Globus pallidus (tissue), 1 donor: ENCODE measurements at regions not wholly inside any gene's neighbourhood (a gene's known extent, or its start where the extent isn't known, plus 50 kb on each side); places are given as distances from the start of the nearest gene placed in this dataset.

Experiments used
- DNase-seq: peaks from one replicate; pipeline ENCODE4 v3.0.0-alpha.2; 2015; ENCODE audit warnings: low spot score

DNA sequence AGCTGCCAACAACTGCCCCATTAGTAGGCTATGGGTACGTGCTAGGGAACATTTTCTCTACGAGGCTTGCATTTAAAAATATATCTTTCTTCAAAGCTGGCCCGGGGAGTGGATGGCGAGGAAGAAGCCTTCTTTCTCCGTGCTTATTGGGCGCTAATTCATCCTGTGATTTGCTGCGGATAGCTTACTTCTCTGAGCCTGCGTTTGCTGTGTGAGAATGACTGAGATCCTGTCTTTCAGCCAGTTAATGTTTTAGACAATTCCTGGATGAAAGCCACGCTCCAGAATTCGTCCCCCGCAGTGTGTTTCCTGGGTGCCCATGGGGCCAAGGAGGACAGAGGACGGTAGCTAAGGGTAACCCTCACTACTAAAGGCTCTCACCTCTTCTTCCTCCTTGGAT lies 57.8 kb upstream of the TARBP1 start:
- DNase-seq = no peak

DNA sequence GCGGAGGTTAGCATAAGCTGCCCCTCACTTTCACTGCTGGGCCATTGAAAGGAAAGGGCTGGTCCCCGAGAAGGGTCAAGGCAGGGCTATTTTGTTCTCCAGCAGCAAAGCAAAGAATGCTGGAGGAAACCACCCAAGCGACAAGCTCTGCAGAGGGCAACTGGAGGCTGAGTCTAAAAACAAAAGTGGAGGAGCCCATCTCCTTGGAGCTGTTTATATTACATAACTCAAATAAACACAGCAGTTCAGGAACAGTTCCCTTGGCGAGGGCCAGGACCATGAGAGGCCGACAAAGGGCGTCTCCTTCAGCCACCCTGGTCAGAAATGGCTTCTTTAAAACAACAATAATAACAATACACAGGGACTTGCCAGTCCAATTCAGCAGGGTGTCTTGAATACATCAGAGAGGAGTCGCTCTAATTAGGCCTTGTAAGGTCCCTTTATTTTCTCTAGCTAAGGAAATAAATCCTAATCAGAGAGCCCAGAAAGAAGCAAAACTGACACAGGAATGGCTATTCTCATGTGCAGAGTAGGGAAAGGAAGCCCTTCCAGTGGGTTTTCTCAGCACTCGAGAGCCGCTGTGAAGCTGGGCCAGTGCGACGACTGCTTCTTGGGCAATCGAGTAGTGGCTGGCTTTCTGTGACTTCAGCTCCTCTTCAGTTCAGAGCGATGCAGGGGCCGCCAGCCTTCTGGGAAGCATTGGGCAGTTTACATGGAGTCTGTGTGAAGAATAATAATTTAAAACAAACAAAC lies 57.0 kb upstream of the TARBP1 start:
- DNase-seq = no peak

DNA sequence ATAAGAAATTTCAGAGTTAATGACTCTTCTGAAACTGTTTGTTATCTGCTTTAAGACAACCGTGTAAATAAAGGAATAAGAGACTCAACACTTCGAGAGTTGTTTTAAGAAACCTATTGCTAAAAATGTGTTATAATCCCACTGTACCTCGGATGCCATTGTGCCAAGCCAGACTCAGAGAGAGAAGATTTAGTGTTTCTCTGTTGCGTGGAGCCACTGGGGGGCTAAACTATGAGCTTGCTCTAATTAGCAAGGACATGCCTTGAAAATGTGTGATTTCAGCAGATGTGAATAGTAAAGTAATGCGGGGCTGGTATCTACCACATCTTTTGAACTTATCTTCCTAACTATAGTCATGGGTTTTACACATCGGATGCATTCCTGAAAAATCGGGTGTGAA lies 56.2 kb upstream of the TARBP1 start:
- DNase-seq = no peak

DNA sequence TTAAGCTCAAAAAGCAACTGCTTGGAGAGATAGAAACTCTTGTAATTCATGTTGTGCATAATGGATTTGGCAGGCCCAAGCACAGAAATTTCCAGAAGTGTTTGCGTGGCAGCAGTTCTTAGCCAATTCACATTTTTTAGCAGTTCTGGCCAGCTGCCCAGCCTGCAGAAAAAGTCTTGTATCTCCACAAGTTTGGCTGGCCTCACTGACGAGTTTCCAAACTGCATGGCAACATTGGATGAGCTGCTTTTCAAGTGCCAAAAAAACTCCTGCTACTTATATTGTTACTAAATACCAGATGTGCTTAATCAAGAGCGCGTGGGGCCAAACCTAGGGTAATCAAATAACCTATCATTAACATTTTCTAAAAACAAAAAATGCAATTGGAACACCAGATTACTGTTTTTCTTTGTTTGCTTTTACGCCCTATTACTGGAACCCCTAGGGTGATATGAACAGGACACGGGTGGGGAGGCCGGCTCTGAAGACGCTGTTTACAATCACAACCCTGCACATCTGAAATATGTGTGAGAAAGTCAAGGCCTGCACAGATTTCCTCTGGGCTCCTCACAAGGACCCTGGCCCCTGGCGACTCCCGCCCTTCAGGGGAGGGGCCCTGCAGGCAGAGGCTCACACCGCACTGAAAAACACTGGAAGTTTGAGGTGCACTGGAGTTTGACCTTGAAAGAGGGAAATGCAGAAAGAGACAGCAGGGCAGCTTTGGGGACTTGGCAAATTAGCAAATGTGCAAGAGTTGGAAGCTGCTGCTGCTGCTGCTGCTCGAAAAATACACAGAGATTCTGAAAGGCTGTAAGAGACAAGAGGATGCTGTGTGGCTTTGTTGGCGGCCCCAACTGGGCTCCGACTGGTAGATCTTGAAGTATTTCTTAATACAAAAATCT lies 55.2 kb upstream of the TARBP1 start:
- DNase-seq = peak; percentile 87

DNA sequence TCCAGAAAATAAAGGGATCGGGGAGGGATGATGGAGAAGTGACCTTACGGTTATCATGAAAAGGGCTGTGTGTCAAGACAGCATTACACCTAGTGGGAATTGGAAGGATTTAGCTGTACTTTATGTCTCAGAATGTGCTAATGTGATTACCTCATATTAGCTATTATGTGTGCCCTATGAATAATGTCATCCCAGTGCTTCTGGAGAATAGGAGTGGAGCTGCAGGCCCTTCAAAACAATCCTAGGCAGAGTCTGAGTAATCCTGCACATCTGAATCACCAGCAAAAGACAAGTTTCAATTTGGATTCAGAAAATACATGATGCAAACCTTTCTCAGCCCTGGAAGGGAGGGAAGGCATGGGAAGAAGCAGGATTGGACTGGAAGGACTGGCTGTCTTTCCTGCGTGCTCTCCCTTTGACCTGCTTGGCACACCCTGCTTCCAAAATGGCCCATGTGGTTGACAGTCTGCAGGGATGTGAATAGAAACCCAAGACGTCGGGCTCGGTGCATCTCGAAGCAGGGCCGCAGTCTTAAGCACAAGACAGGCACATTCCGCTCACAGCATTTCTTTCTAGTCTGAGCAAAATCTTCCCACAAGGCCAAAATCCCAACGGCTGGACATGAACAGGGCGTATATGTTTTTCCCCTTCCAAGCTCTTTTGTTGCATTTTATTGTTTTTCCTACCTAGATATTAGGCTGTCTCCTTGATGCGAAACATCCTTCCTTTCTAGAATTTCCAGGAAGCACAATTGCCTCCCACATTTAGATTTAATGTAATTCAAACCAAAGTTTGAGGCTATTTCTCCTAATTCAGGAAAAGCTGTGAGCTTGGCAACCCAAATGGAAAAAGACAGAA lies 54.3 kb upstream of the TARBP1 start:
- peak; percentile 77 for DNase-seq

DNA sequence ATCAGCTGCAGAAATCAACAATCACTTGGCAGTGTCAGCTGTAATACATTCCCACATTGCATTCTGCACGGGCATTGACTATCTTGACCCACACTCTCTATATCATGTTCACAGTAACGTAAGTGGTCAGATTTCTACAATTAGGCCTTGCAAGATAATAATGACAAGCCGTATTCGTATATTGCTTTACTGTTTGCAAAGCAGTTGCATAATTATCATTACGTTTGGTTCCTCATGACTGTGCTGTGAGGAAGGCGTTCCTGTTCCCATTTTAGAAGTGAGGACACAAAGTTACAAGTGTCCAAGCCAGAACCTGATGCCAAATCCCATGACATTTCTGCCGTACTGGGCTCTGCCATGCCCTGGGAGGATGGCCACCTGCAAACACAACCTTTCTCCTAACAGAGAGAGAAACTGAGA lies 53.5 kb upstream of the TARBP1 start:
- DNase-seq = peak; percentile 72

DNA sequence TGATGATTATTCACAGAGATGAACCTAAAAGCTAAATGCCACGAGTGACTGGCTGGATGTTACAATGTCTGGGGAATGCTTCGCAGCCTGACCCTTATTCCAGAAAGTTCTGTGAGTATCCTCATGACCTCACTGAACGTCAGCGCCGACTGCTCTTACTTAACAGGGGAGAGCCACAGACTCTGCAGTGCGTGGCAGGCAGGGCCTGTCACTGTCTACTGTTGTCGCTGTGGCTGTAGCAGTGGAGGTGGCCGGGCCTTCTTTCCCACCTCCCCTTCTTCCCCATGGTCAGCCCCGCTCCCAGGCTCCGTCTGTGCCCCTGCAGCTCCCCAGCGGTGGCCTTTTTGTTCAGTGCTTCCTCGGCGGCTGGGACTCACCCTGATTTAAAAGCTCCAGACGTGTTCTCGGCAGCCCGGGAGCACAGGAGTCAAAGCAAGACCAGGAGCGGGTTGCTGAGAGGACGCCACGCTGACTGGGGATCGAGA lies 52.2 kb upstream of the TARBP1 start:
- DNase-seq = peak; percentile 57

DNA sequence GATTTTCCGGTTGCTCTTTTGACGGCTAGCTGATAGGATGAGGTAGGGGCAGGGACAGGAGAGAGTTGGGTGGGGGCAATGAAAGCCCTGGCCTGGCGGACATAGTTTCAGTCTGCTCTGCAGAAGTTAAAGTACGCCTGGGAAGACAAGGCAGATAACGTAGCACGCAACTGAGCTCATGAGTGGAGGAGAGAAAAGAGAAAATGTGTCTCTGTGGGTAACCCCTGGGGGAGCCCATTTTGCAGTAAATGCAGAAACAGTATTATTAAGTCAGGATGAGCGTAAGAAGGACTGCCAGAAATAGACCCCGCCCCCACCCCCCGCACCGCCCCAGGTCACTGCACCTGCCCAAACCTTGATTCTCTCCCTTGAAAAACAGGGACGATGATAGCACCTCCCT lies 51.7 kb upstream of the TARBP1 start:
- no peak for DNase-seq

DNA sequence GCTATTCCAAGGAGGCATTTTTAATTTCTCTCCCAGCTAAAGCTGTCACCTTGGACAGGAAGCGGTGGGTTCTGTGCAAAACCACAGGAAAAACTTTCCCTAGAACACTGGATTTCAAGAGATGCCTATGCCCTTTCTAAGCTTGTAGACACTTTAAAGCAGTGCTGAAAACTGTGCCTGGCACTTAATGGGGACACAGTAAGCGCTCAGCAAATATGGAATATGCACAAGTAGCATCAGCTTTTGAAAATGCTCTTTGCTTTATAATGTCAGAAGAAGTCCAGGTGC lies 50.9 kb upstream of the TARBP1 start:
- DNase-seq = no peak

DNA sequence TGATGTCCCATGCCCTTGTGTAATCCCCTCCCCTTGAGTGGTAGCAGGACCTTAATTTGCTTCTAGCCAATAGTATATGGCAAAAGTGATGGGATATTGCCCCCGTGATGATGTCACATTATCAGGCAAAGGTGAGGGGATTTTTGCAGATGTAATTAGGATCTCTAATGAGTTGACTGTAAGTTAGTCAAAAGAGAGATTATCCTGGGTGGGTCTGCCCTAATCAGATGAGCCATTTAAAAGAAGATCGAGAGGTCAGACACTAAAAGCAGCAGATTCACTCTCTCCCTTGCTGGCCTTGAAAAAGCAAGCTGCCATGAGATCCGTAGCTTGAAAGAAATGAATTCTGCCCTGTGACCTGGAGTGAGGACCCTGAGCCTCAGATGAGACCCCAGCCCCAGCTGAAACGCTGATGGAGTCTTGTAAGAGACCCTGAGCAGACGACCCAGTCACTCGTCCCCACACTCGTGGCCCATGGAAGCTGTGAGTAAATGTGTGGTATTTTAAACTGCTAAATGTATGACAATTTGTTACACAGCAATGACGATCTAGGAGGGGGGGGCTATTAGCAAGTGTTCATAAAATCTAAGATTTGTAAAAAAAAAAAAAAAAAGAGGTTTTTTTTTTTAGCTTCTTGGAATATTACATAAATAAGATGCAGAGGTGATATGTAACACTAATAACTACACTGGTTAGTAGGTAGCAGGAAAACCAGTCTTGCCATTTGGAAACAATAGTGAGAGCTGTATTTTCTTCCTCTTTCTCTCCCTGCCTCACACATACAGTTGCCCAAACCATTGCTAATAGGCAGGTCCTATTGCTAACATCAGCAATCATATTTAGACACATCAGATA lies 50.3 kb upstream of the TARBP1 start:
- DNase-seq = no peak
